ENCODE measurements at regions not wholly inside any gene's neighbourhood (a gene's known extent, or its start where the extent isn't known, plus 50 kb on each side); places are given as distances from the start of the nearest gene placed in this dataset.

DNA sequence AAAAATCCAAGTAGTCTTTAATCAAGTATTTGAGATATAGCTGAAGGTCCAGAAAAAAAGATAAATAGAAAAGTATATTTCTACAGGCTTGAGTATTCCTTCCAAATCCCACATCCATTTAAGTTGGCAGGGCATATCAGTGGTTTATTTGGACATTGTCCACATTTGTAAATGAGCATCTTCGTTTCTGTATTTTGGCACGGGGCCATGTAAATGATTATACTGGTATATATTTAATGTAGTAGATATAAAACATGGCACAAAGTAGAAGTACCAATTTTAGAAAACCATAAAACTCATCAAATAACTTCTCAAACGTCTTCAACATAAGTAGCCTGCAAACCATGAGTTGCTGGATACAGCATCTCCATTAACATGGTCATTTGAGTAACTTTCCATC is 437.4 kb upstream of the SOX5 start:
- H3K27me3 ChIP-seq (ENCODE audit: control insufficient read depth in 1 of 2, insufficient read depth in 2 of 2, low read length in 2 of 2): no peaks in the 10 kb centered on the region
- H3K27ac ChIP-seq (ENCODE audit: extremely low read length, insufficient read depth, low read length): no peak overlapping the region
- ChIA-PET CTCF (ENCODE audit: low intra/inter-chr PET ratio, low total read pairs) (no interaction called here), POLR2A (no interaction called here)
- in situ Hi-C loops (cut with HindIII; ENCODE audit: extremely low pct_ligation_motif_present, low pct_unique_long_range_greater_than_20kb): no loop called here
- no peak overlapping the region for H3K4me2 ChIP-seq (ENCODE audit: low read depth, low read length)
- intact Hi-C loops (cut with micrococcal nuclease; ENCODE audit: unreplicated experiment): no loop called here
- no peak overlapping the region for H2AFZ ChIP-seq (ENCODE audit: low read length)
- H3K9ac ChIP-seq (ENCODE audit: insufficient read depth, low read depth, low read length): no peak overlapping the region
- no peaks in the 10 kb centered on the region for H3K4me1 ChIP-seq (ENCODE audit: insufficient read depth, low read length)
- no peaks in the 10 kb centered on the region for H3K79me2 ChIP-seq (ENCODE audit: insufficient read depth, low read length)
- 15% methylated on average over 3 of the region's 3 CpGs for WGBS (ENCODE audit: low lambda C conversion rate)
- H3K4me3 ChIP-seq (replicated peaks in 1 of 3; ENCODE audit: insufficient read depth in 1 of 3, low read depth in 2 of 3, low read length in 3 of 3): no peak overlapping the region
- H4K20me1 ChIP-seq (ENCODE audit: insufficient read depth, low read length): no peaks in the 10 kb centered on the region
- DNase-seq (ENCODE audit: low spot score) (no peak), FAIRE-seq (no peak), ATAC-seq (no peak)
- no peak for TF ChIP-seq ZNF574 (CRISPR knock-in tag; IDR thresholded peaks at IDR 0.05)
- TF ChIP-seq ATAD3A (CRISPR knock-in tag; IDR thresholded peaks at IDR 0.05): no peak
- no peak for TF ChIP-seq TBP (CRISPR knock-in tag; IDR thresholded peaks at IDR 0.05)
- no peak for TF ChIP-seq PHF21A (CRISPR knock-in tag; IDR thresholded peaks at IDR 0.05)
- TF ChIP-seq ZNF333 (CRISPR knock-in tag; IDR thresholded peaks at IDR 0.05; ENCODE audit: borderline replicate concordance): no peak
- TF ChIP-seq, protein P1, sequence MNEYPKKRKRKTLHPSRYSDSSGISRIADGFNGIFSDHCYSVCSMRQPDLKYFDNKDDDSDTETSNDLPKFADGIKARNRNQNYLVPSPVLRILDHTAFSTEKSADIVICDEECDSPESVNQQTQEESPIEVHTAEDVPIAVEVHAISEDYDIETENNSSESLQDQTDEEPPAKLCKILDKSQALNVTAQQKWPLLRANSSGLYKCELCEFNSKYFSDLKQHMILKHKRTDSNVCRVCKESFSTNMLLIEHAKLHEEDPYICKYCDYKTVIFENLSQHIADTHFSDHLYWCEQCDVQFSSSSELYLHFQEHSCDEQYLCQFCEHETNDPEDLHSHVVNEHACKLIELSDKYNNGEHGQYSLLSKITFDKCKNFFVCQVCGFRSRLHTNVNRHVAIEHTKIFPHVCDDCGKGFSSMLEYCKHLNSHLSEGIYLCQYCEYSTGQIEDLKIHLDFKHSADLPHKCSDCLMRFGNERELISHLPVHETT (CRISPR knock-in tag; conservative IDR thresholded peaks at IDR 0.05): no peak
- TF ChIP-seq STAG1 (CRISPR knock-in tag; IDR thresholded peaks at IDR 0.05): no peak
- TF ChIP-seq HDAC1 (CRISPR knock-in tag; IDR thresholded peaks at IDR 0.05): no peak
- H3K36me3 ChIP-seq (replicated peaks in 1 of 2; ENCODE audit: control insufficient read depth in 1 of 2, insufficient read depth in 2 of 2, low read length in 2 of 2): no peaks in the 10 kb centered on the region
- H3K9me3 ChIP-seq (ENCODE audit: low read length): no peaks in the 10 kb centered on the region
- BruUV-seq (replicated peaks): no TSS peak

All from HepG2 (cell line).